Panc1 (cell line): ENCODE measurements at regions not wholly inside any gene's neighbourhood (a gene's known extent, or its start where the extent isn't known, plus 50 kb on each side); places are given as distances from the start of the nearest gene placed in this dataset.

Experiments used
- ATAC-seq: fragments of 200-7000 bp; cut with Tn5 transposase; 2 replicates; pipeline ENCODE4 v1.9.1; 2020; ENCODE audit warnings: mild to moderate bottlenecking, moderate library complexity
- BruUV-seq: library from RNA; stranded (reverse); fragments of 400-500 nt; replicated peaks from 2 replicates; lab custom pipeline; 2021; lab: Mats Ljungman, UMichigan
- CTCF ChIA-PET: fragments of 300-600 bp; sonication (Branson Sonifier 250); formaldehyde crosslinking; loops from one replicate; lab custom pipeline; 2022; ENCODE audit warnings: antibody characterized with exemption; lab: Charles Lee
- POLR2A ChIA-PET: fragments of 300-600 bp; sonication (Branson Sonifier 250); formaldehyde crosslinking; loops from one replicate; lab custom pipeline; 2022; ENCODE audit warnings: antibody characterized with exemption; lab: Charles Lee
- DNase-seq: peaks from one replicate; pipeline ENCODE4 v3.0.0-alpha.2; 2010; ENCODE audit warnings: low read depth, low spot score
- H3K27ac ChIP-seq: 2 replicates; pipeline ENCODE4 v1.5.1; 2011; ENCODE audit warnings: mild to moderate bottlenecking, low read length, inconsistent platforms
- H3K27me3 ChIP-seq: fragments of 200-500 bp; sonication (Bioruptor generic); 2 replicates; pipeline ENCODE4 v1.6.0; 2014; ENCODE audit warnings: low read length, inconsistent platforms; ENCODE audit not compliant: control insufficient read depth, insufficient read depth
- H3K36me3 ChIP-seq: fragments of 200-500 bp; sonication (Bioruptor generic); 2 replicates; pipeline ENCODE4 v1.5.1; 2014; ENCODE audit warnings: inconsistent platforms, mild to moderate bottlenecking, low read length, moderate library complexity; ENCODE audit not compliant: control insufficient read depth, insufficient read depth
- H3K4me1 ChIP-seq: 2 replicates; pipeline ENCODE4 v1.5.1; 2011; ENCODE audit warnings: inconsistent platforms, mild to moderate bottlenecking, low read length, moderate library complexity; ENCODE audit not compliant: control insufficient read depth, insufficient read depth
- H3K4me3 ChIP-seq, 2 experiments: 2 replicates each; pipeline ENCODE4 v1.5.1; 2011 to 2012; ENCODE audit warnings: low read depth in 2 of 2, low read length in 2 of 2, mild to moderate bottlenecking in 2 of 2, inconsistent platforms in 1 of 2, moderate library complexity in 1 of 2
- H3K9me3 ChIP-seq: fragments of 200-500 bp; sonication (Bioruptor generic); 2 replicates; pipeline ENCODE4 v1.5.1; 2014; ENCODE audit warnings: low read depth, mild to moderate bottlenecking, inconsistent platforms, low read length, moderate library complexity; ENCODE audit not compliant: control insufficient read depth, insufficient read depth
- CTCF ChIP-seq: fragments of 450-650 bp; IDR thresholded peaks from 2 replicates; pipeline ENCODE4 v1.5.1; 2017; ENCODE audit warnings: mild to moderate bottlenecking
- POLR2AphosphoS5 ChIP-seq: IDR thresholded peaks from 2 replicates; pipeline ENCODE4 v1.6.1; 2012; ENCODE audit warnings: mild to moderate bottlenecking, low read depth, low read length, moderate library complexity
- REST ChIP-seq, 2 experiments: IDR thresholded peaks; 2 replicates each; pipeline ENCODE4 v1.6.1; 2011 to 2012; ENCODE audit warnings: low read depth in 2 of 2, control low read depth in 1 of 2, low read length in 1 of 2, mild to moderate bottlenecking in 1 of 2, moderate library complexity in 1 of 2; ENCODE audit not compliant: insufficient read depth in 1 of 2
- SIN3A ChIP-seq: IDR thresholded peaks from 2 replicates; pipeline ENCODE4 v1.6.1; 2012; ENCODE audit warnings: low read depth, mild to moderate bottlenecking, low read length, moderate library complexity, borderline replicate concordance; ENCODE audit not compliant: insufficient read depth
- TCF7L2 ChIP-seq: IDR thresholded peaks from 2 replicates; pipeline ENCODE4 v1.6.1; 2011; ENCODE audit warnings: mild to moderate bottlenecking, low read depth, low read length, inconsistent platforms
- in situ Hi-C: cut with HindIII; loops from 2 replicates; pipeline ENCODE4 v1.10.0; 2016; ENCODE audit warnings: low sequenced_read_pairs, low pct_unique_long_range_greater_than_20kb
- intact Hi-C: fragments of 100-400 bp; cut with micrococcal nuclease; formaldehyde crosslinking; loops from one replicate; pipeline ENCODE4 v1.10.0; 2022; ENCODE audit not compliant: unreplicated experiment

GRCh38 chr2:7527165-7527722 lies 610.0 kb downstream of the RNF144A start:
- Histone ChIP-seq H3K4me3 (no peak overlapping the region), H3K9me3 (no peaks in the 10 kb centered on the region), H3K4me1 (no peaks in the 10 kb centered on the region), H3K27ac (no peak overlapping the region), H3K36me3 (no peaks in the 10 kb centered on the region), H3K27me3 (no peaks in the 10 kb centered on the region)
- in situ Hi-C loops (no loop called here), intact Hi-C loops (no loop called here)
- no peak for ATAC-seq
- BruUV-seq, result no TSS peak
- DNase-seq, result no peak
- TF ChIP-seq REST (IDR thresholded peaks at IDR 0.05; ENCODE audit: insufficient read depth in 1 of 2, low read depth in 2 of 2, low read length in 1 of 2) (no peak), CTCF (no peak), SIN3A (no peak), TCF7L2 (no peak), POLR2AphosphoS5 (no peak)
- ChIA-PET CTCF (no interaction called here), POLR2A (no interaction called here)

GRCh38 chr2:7530001-7530400 lies 612.8 kb downstream of the RNF144A start:
- no peaks in the 10 kb centered on the region for H3K36me3 ChIP-seq
- no peak for TF ChIP-seq SIN3A
- no peak for TF ChIP-seq REST (IDR thresholded peaks at IDR 0.05; ENCODE audit: insufficient read depth in 1 of 2, low read depth in 2 of 2, low read length in 1 of 2)
- no peak for TF ChIP-seq TCF7L2
- no peak for TF ChIP-seq POLR2AphosphoS5
- no peak for TF ChIP-seq CTCF
- POLR2A ChIA-PET, result no interaction called here
- BruUV-seq, result no TSS peak
- in situ Hi-C loops, result no loop called here
- CTCF ChIA-PET, result no interaction called here
- no peak for ATAC-seq
- no peak overlapping the region for H3K27ac ChIP-seq
- H3K4me1 ChIP-seq, result no peaks in the 10 kb centered on the region
- H3K4me3 ChIP-seq, result no peak overlapping the region
- H3K9me3 ChIP-seq, result no peaks in the 10 kb centered on the region
- intact Hi-C loops, result no loop called here
- H3K27me3 ChIP-seq, result no peaks in the 10 kb centered on the region
- no peak for DNase-seq
